Loucy (cell line): ENCODE measurements at regions not wholly inside any gene's neighbourhood (a gene's known extent, or its start where the extent isn't known, plus 50 kb on each side); places are given as distances from the start of the nearest gene placed in this dataset.

Experiments
- H2AFZ ChIP-seq: fragments of 200-600 bp; sonication (generic); 2 replicates; pipeline ENCODE4 v1.6.0; 2016; ENCODE audit warnings: antibody characterized with exemption, mild to moderate bottlenecking, low read length, moderate library complexity
- H3F3A ChIP-seq: fragments of 200-600 bp; 2 replicates; pipeline ENCODE4 v1.6.0; 2016; ENCODE audit warnings: antibody characterized with exemption, low read depth, mild to moderate bottlenecking
- H3K27me3 ChIP-seq: fragments of 200-600 bp; sonication (generic); 2 replicates; pipeline ENCODE4 v1.6.1; 2014; ENCODE audit warnings: low read length, mild to moderate bottlenecking; ENCODE audit not compliant: insufficient read depth, poor library complexity, severe bottlenecking
- H3K36me3 ChIP-seq: fragments of 200-600 bp; sonication (generic); 2 replicates; pipeline ENCODE4 v1.6.1; 2016; ENCODE audit warnings: low read length; ENCODE audit not compliant: insufficient read depth
- H3K4me1 ChIP-seq: fragments of 200-600 bp; sonication (generic); 2 replicates; pipeline ENCODE4 v1.5.1; 2014; ENCODE audit warnings: low read length, mild to moderate bottlenecking; ENCODE audit not compliant: insufficient read depth, poor library complexity, severe bottlenecking
- H3K4me2 ChIP-seq: fragments of 200-600 bp; sonication (generic); 2 replicates; pipeline ENCODE4 v1.6.0; 2014; ENCODE audit warnings: antibody characterized with exemption, low read length, low read depth, mild to moderate bottlenecking; ENCODE audit not compliant: poor library complexity, severe bottlenecking
- H3K4me3 ChIP-seq: fragments of 200-600 bp; sonication (generic); 2 replicates; pipeline ENCODE4 v1.5.1; 2014; ENCODE audit warnings: low read length, mild to moderate bottlenecking, mixed read lengths; ENCODE audit not compliant: poor library complexity, severe bottlenecking
- H3K79me2 ChIP-seq: fragments of 200-600 bp; sonication (generic); 2 replicates; pipeline ENCODE4 v1.6.1; 2014; ENCODE audit warnings: low read length; ENCODE audit not compliant: insufficient read depth
- H3K9ac ChIP-seq: fragments of 200-600 bp; sonication (generic); 2 replicates; pipeline ENCODE4 v1.6.0; 2014; ENCODE audit warnings: mild to moderate bottlenecking, low read depth, low read length, moderate library complexity; ENCODE audit not compliant: poor library complexity, severe bottlenecking
- H3K9me2 ChIP-seq: fragments of 200-600 bp; sonication (generic); replicated peaks from 2 replicates; pipeline ENCODE4 v1.6.1; 2016; ENCODE audit warnings: low read depth, low read length, mixed read lengths
- H3K9me3 ChIP-seq: fragments of 200-600 bp; sonication (generic); 2 replicates; pipeline ENCODE4 v1.6.1; 2014; ENCODE audit warnings: mild to moderate bottlenecking, antibody characterized with exemption, low read length, low read depth; ENCODE audit not compliant: insufficient read depth
- H4K20me1 ChIP-seq: fragments of 200-600 bp; sonication (generic); 2 replicates; pipeline ENCODE4 v1.6.0; 2014; ENCODE audit warnings: antibody characterized with exemption, low read length, mild to moderate bottlenecking; ENCODE audit not compliant: insufficient read depth, poor library complexity, severe bottlenecking
- CTCF ChIP-seq: fragments of 200-600 bp; sonication (generic); conservative IDR thresholded peaks from 2 replicates; pipeline ENCODE4 v1.5.1; 2014; ENCODE audit warnings: mild to moderate bottlenecking, antibody characterized with exemption, low read length
- EZH2phosphoT487 ChIP-seq: fragments of 200-600 bp; IDR thresholded peaks from 2 replicates; pipeline ENCODE4 v1.6.1; 2018; ENCODE audit warnings: antibody characterized with exemption, mild to moderate bottlenecking, moderate library complexity, borderline replicate concordance

DNA sequence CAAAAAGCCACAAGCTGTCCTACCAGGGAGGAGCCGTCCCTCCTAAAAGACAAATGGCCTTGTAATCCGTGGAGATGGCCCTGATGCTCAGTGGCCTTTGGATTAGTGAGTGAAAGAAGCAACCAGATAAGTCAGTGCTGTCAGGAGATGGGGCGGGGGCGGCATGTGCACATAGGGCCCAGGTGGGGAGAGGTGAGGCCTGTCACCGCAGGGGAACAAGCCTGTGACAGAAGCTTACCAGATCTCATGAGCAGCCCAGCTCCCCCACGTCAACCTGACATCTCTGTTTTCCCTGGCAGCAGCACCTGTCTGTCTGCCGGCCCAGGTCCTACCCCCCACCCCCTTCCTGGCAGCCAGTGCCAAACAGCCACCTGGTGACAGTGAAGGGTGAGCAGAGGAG, 162.6 kb downstream of the BUD13 start:
- no peak overlapping the region for H3K4me3 ChIP-seq
- no peak overlapping the region for H3K9ac ChIP-seq
- no peaks in the 10 kb centered on the region for H3K9me3 ChIP-seq
- no peaks in the 10 kb centered on the region for H3K27me3 ChIP-seq
- H3K4me2 ChIP-seq = no peak overlapping the region
- no peak overlapping the region for H2AFZ ChIP-seq
- no peaks in the 10 kb centered on the region for H3K4me1 ChIP-seq
- H3K79me2 ChIP-seq = no peaks in the 10 kb centered on the region
- no peaks in the 10 kb centered on the region for H4K20me1 ChIP-seq
- no peak for TF ChIP-seq CTCF
- no peaks in the 10 kb centered on the region for H3F3A ChIP-seq
- no peaks in the 10 kb centered on the region for H3K36me3 ChIP-seq
- H3K9me2 ChIP-seq = no peaks in the 10 kb centered on the region

DNA sequence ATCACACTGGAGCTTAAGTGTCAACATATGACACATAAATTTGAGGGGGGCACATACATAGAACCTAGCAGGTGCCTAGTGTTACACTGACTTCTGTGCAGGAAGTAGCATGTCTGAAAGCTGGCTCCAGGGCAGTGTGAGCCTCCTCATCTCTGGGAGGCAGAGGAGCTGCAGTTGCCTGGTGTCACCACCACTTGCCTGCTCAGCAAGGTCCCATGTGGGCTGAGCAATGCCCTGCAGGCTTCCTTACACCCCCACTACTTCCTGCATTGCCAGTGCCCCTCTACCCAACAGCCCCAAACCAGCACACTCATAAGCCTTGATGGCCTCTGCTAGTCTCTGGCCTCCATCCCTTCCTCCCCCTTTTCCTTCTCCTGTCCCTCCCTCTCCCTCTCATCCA, 165.8 kb downstream of the BUD13 start:
- H3K9me3 ChIP-seq = no peaks in the 10 kb centered on the region
- H3K79me2 ChIP-seq = no peaks in the 10 kb centered on the region
- no peaks in the 10 kb centered on the region for H3K36me3 ChIP-seq
- H3K4me3 ChIP-seq = no peak overlapping the region
- no peak overlapping the region for H3K4me2 ChIP-seq
- no peaks in the 10 kb centered on the region for H3K27me3 ChIP-seq
- H4K20me1 ChIP-seq = no peaks in the 10 kb centered on the region
- no peaks in the 10 kb centered on the region for H3K9me2 ChIP-seq
- no peak overlapping the region for H3K9ac ChIP-seq
- no peaks in the 10 kb centered on the region for H3F3A ChIP-seq
- peaks cover 2% of the 10 kb centered on the region for H3K4me1 ChIP-seq
- TF ChIP-seq EZH2phosphoT487 (no peak), CTCF (no peak)
- no peak overlapping the region for H2AFZ ChIP-seq

DNA sequence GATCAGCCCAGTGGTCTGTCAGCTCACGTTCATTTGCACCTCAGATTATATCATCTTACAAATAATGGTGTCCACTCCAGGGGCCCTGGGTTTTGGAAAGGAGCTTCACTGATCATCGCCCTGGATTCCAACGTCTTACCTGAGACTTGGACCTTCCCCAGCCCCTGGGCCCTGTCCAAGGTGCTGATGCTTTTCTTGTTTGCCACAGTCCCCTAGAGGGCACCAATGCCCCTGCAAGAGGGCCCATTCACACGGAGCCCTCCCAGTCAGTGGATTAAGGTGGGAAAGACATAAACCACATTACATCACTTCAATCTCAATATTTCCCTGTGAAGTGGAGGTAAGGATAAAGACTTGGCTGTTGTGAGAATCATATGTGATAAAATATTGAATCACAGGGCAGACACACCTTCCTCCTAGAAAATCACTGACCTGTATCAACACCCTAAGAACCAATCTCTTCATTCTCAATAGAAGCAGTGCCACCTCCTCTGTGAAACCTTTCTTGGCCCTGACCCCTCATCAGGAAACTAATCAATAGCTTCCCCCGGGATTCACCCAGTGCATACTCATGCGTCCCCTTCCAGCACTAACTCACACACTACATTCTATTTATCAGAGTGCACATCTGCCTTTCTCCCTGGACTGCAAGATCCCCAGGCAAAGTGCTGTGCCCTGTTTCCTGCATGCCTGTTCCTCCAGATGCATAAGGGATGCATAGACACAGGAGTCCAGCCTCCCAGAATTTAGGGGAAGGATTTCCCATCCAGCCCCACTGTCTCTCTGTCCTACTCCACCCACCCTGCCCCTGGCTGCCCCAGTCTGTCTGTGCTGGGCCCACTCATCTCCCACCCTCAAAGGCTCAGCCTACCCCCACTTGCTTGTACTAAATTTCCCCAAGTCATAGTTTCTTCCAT, 167.0 kb downstream of the BUD13 start:
- H3F3A ChIP-seq = no peaks in the 10 kb centered on the region
- no peak overlapping the region for H3K4me2 ChIP-seq
- no peaks in the 10 kb centered on the region for H3K27me3 ChIP-seq
- H3K9me2 ChIP-seq = no peaks in the 10 kb centered on the region
- H3K4me1 ChIP-seq = peaks cover 6% of the 10 kb centered on the region
- H3K79me2 ChIP-seq = no peaks in the 10 kb centered on the region
- no peaks in the 10 kb centered on the region for H3K36me3 ChIP-seq
- H3K9ac ChIP-seq = no peak overlapping the region
- H2AFZ ChIP-seq = no peak overlapping the region
- TF ChIP-seq CTCF = peak; percentile 62
- TF ChIP-seq EZH2phosphoT487 = no peak
- H4K20me1 ChIP-seq = no peaks in the 10 kb centered on the region
- H3K4me3 ChIP-seq = no peak overlapping the region
- no peaks in the 10 kb centered on the region for H3K9me3 ChIP-seq
